SK-N-SH treated with all-trans-retinoic acid at 6 μM for 48 hours (cell line): ENCODE measurements at regions not wholly inside any gene's neighbourhood (a gene's known extent, or its start where the extent isn't known, plus 50 kb on each side); places are given as distances from the start of the nearest gene placed in this dataset.

Source experiments
- ATAC-seq: fragments of 200-7000 bp; cut with Tn5 transposase; 3 replicates; pipeline ENCODE4 v1.9.1; 2020; ENCODE audit warnings: mild to moderate bottlenecking, moderate library complexity
- ARNTL ChIP-seq: fragments of 450-650 bp; formaldehyde crosslinking; IDR thresholded peaks from 2 replicates; pipeline ENCODE4 v1.5.0; 2020; ENCODE audit warnings: low read depth, mild to moderate bottlenecking, moderate library complexity, borderline replicate concordance
- BACH2 ChIP-seq: fragments of 250-450 bp; sonication (Bioruptor Pico); IDR thresholded peaks from 2 replicates; pipeline ENCODE4 v1.9.0; 2021; ENCODE audit warnings: mild to moderate bottlenecking, borderline replicate concordance
- CSRNP3 ChIP-seq: fragments of 250-450 bp; sonication (Bioruptor Pico); IDR thresholded peaks from 2 replicates; pipeline ENCODE4 v1.5.1; 2021; ENCODE audit warnings: mild to moderate bottlenecking, moderate library complexity
- ESRRG ChIP-seq: fragments of 250-450 bp; sonication (Bioruptor Pico); IDR thresholded peaks from 2 replicates; pipeline ENCODE4 v1.6.1; 2021; ENCODE audit warnings: mild to moderate bottlenecking
- GLIS3 ChIP-seq: fragments of 250-450 bp; sonication (Bioruptor Pico); IDR thresholded peaks from 2 replicates; pipeline ENCODE4 v1.5.0; 2020; ENCODE audit warnings: mild to moderate bottlenecking, moderate library complexity
- ISL1 ChIP-seq: fragments of 250-450 bp; sonication (Bioruptor Pico); IDR thresholded peaks from 2 replicates; pipeline ENCODE4 v2.1.2; 2022; ENCODE audit warnings: mild to moderate bottlenecking, moderate library complexity
- POU6F1 ChIP-seq: fragments of 250-450 bp; sonication (Bioruptor Pico); IDR thresholded peaks from 2 replicates; pipeline ENCODE4 v1.8.0; 2021; ENCODE audit warnings: low read depth, mild to moderate bottlenecking, moderate library complexity, borderline replicate concordance
- PPARA ChIP-seq: fragments of 250-450 bp; sonication (Bioruptor Pico); IDR thresholded peaks from 2 replicates; pipeline ENCODE4 v1.5.0; 2020; ENCODE audit warnings: mild to moderate bottlenecking, borderline replicate concordance
- SNAI2 ChIP-seq: fragments of 250-450 bp; sonication (Bioruptor Pico); IDR thresholded peaks from 2 replicates; pipeline ENCODE4 v1.5.0; 2020; ENCODE audit warnings: mild to moderate bottlenecking, moderate library complexity
- TCF4 ChIP-seq: fragments of 250-450 bp; sonication (Bioruptor Pico); IDR thresholded peaks from 2 replicates; pipeline ENCODE4 v1.8.0; 2021; ENCODE audit warnings: mild to moderate bottlenecking, moderate library complexity, borderline replicate concordance
- TOX ChIP-seq: fragments of 250-450 bp; sonication (Bioruptor Pico); IDR thresholded peaks from 2 replicates; pipeline ENCODE4 v1.8.0; 2021; ENCODE audit warnings: mild to moderate bottlenecking, moderate library complexity, borderline replicate concordance
- ZC3H10 ChIP-seq: fragments of 250-450 bp; sonication (Bioruptor Pico); IDR thresholded peaks from 2 replicates; pipeline ENCODE4 v1.5.1; 2021; ENCODE audit warnings: mild to moderate bottlenecking, moderate library complexity
- ZFP3 ChIP-seq: fragments of 250-450 bp; sonication (Bioruptor Pico); IDR thresholded peaks from 2 replicates; pipeline ENCODE4 v1.5.0; 2020; ENCODE audit warnings: mild to moderate bottlenecking, moderate library complexity
- ZFP30 ChIP-seq: fragments of 450-650 bp; formaldehyde crosslinking; IDR thresholded peaks from 2 replicates; pipeline ENCODE4 v1.5.0; 2022; ENCODE audit warnings: mild to moderate bottlenecking, moderate library complexity
- ZNF565 ChIP-seq: fragments of 450-650 bp; formaldehyde crosslinking; conservative IDR thresholded peaks from 2 replicates; pipeline ENCODE4 v1.5.0; 2020; ENCODE audit warnings: low read depth, mild to moderate bottlenecking, moderate library complexity
- ZNF70 ChIP-seq: fragments of 450-650 bp; formaldehyde crosslinking; IDR thresholded peaks from 2 replicates; pipeline ENCODE4 v1.5.0; 2020; ENCODE audit warnings: mild to moderate bottlenecking, moderate library complexity
- ZNF8 ChIP-seq: fragments of 450-650 bp; formaldehyde crosslinking; IDR thresholded peaks from 2 replicates; pipeline ENCODE4 v1.5.0; 2020; ENCODE audit warnings: mild to moderate bottlenecking, moderate library complexity
- TF ChIP-seq, protein P1 (sequence below): fragments of 250-450 bp; sonication (Bioruptor Pico); IDR thresholded peaks from 2 replicates; pipeline ENCODE4 v1.5.0; 2020; ENCODE audit warnings: mild to moderate bottlenecking, moderate library complexity
- TF ChIP-seq, protein P2 (sequence below): fragments of 250-450 bp; sonication (Bioruptor Pico); IDR thresholded peaks from 2 replicates; pipeline ENCODE4 v1.8.0; 2020; ENCODE audit warnings: mild to moderate bottlenecking, moderate library complexity, borderline replicate concordance

GRCh38 chr12:105616971-105617540 lies 286.6 kb downstream of the C12orf75 start (continued):
- TF ChIP-seq ARNTL (CRISPR knock-in tag), result no peak
- TF ChIP-seq ESRRG (CRISPR knock-in tag), result no peak
- TF ChIP-seq POU6F1 (CRISPR knock-in tag), result no peak
- no peak for TF ChIP-seq SNAI2 (CRISPR knock-in tag)
- TF ChIP-seq BACH2 (CRISPR knock-in tag), result no peak
- TF ChIP-seq TOX, result no peak

DNA sequence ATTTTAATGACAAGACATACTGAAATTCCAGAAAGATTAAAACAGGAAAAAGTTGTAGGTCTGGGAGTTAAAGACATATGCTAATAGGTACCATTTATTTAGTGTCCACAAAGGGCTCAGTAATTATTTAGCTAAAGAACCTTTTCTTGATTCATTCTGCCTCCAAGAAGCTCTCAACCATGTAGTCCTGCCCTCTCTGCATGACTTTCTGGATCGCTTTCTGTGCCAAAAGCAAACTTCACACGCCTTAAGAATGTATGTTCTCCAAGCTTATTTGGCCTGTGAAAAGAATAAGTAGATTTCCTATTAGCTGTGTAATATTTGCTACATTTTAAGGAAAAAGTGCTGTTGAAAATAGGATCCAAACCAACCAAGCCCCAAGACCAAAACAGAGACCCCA lies 291.7 kb downstream of the C12orf75 start:
- no peak for ATAC-seq
- TF ChIP-seq ESRRG (CRISPR knock-in tag), result no peak
- no peak for TF ChIP-seq ISL1
- no peak for TF ChIP-seq ZNF8 (CRISPR knock-in tag)
- TF ChIP-seq BACH2 (CRISPR knock-in tag), result no peak
- TF ChIP-seq, protein P1, sequence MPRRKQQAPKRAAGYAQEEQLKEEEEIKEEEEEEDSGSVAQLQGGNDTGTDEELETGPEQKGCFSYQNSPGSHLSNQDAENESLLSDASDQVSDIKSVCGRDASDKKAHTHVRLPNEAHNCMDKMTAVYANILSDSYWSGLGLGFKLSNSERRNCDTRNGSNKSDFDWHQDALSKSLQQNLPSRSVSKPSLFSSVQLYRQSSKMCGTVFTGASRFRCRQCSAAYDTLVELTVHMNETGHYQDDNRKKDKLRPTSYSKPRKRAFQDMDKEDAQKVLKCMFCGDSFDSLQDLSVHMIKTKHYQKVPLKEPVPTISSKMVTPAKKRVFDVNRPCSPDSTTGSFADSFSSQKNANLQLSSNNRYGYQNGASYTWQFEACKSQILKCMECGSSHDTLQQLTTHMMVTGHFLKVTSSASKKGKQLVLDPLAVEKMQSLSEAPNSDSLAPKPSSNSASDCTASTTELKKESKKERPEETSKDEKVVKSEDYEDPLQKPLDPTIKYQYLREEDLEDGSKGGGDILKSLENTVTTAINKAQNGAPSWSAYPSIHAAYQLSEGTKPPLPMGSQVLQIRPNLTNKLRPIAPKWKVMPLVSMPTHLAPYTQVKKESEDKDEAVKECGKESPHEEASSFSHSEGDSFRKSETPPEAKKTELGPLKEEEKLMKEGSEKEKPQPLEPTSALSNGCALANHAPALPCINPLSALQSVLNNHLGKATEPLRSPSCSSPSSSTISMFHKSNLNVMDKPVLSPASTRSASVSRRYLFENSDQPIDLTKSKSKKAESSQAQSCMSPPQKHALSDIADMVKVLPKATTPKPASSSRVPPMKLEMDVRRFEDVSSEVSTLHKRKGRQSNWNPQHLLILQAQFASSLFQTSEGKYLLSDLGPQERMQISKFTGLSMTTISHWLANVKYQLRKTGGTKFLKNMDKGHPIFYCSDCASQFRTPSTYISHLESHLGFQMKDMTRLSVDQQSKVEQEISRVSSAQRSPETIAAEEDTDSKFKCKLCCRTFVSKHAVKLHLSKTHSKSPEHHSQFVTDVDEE (CRISPR knock-in tag), result no peak
- no peak for TF ChIP-seq ZFP3 (CRISPR knock-in tag)
- TF ChIP-seq TOX, result no peak
- TF ChIP-seq ZNF70, result no peak
- no peak for TF ChIP-seq ZFP30 (CRISPR knock-in tag)
- no peak for TF ChIP-seq SNAI2 (CRISPR knock-in tag)
- no peak for TF ChIP-seq GLIS3
- no peak for TF ChIP-seq ZNF565

- no peak for ATAC-seq
These were observed 292.6 kb downstream of the C12orf75 start for GRCh38 chr12:105622846-105623736.

DNA sequence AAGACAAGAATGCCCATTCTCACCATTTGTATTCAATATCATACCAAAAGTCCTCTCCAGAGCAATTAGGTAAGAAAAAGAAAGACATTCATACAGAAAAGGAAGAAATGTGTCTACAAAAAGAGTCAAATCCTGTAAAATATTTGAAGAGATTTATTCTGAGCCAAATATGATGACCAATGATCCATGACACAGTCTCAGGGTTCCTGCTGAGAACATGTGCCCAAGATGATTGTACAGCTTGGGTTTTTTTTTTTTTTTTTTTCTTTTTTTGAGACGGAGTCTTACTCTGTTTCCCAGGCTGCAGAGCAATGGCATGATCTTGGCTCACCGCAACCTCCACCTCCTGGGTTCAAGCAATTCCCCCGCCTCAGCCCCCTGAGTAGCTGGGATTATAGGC lies 296.2 kb downstream of the C12orf75 start:
- ATAC-seq, result no peak
- TF ChIP-seq ZC3H10 (CRISPR knock-in tag) (no peak), CSRNP3 (no peak), ZFP30 (CRISPR knock-in tag) (no peak), ZNF70 (no peak), ZNF565 (no peak), PPARA (no peak), TOX (no peak), ESRRG (CRISPR knock-in tag) (no peak), BACH2 (CRISPR knock-in tag) (no peak), GLIS3 (no peak)
- TF ChIP-seq, protein P1 (CRISPR knock-in tag), result no peak

More at GRCh38 chr12:105622846-105623736, 292.6 kb downstream of the C12orf75 start:
- TF ChIP-seq POU6F1 (CRISPR knock-in tag) (no peak), ARNTL (CRISPR knock-in tag) (no peak), TCF4 (CRISPR knock-in tag) (no peak)
- TF ChIP-seq, protein P2, sequence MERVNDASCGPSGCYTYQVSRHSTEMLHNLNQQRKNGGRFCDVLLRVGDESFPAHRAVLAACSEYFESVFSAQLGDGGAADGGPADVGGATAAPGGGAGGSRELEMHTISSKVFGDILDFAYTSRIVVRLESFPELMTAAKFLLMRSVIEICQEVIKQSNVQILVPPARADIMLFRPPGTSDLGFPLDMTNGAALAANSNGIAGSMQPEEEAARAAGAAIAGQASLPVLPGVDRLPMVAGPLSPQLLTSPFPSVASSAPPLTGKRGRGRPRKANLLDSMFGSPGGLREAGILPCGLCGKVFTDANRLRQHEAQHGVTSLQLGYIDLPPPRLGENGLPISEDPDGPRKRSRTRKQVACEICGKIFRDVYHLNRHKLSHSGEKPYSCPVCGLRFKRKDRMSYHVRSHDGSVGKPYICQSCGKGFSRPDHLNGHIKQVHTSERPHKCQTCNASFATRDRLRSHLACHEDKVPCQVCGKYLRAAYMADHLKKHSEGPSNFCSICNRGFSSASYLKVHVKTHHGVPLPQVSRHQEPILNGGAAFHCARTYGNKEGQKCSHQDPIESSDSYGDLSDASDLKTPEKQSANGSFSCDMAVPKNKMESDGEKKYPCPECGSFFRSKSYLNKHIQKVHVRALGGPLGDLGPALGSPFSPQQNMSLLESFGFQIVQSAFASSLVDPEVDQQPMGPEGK (CRISPR knock-in tag), result no peak
